Skeletal muscle cell (primary cell): ENCODE measurements at regions not wholly inside any gene's neighbourhood (a gene's known extent, or its start where the extent isn't known, plus 50 kb on each side); places are given as distances from the start of the nearest gene placed in this dataset.
A peak's percentile ranks its signal among the peaks of the same experiment; 100 is the strongest.
"Not testable (repeated sequence)": the region's sequence is repeated elsewhere in the genome, so short reads cannot be mapped to it uniquely, and the experiment has no call there.

Source experiments
- DNase-seq: peaks from one replicate; pipeline ENCODE4 v3.0.0-alpha.2; 2010; ENCODE audit warnings: low read depth
- H3K4me3 ChIP-seq: 2 replicates; pipeline ENCODE4 v1.5.1; 2011; ENCODE audit warnings: low read depth, mild to moderate bottlenecking, control low read depth, low read length, moderate library complexity

DNA sequence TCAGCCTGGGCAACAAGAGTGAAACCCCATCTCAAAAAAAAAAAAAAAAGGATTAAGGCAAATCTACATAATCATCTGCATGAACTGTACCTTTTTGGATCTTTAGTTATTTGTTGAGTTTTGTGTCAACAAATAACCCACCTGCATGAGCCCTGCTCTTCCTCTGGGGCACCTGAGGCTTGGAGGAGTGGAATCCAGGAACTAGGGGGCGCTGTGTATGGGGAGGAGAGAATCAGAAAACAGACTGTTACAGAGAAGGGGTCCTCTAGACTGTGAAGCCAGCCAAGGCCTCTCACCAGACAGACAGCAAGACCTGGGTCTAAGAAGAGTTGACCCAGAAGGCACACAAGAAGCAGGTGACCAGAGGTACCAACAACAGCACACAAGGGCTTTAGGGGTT is 682.8 kb upstream of the NRP1 start:
- no peak for DNase-seq
- H3K4me3 ChIP-seq, result no peak overlapping the region

DNA sequence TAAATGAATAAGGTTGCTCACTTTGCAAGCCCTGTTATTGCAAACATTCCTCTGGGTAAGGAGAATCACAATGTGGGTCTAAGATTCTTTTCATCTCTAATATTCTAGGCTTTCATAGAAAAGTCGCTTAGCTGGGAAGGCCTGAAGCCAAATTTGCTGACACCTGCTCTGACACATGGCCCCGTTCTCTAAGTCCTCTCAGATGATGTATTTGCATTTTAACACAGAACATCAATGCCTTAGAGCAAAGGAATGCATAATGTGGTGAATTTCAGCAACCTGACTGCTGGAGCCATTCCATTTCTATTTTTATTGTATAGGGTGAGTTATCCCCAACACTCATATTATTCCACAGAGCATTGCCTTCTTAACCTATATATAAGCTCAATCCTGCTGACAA is 682.1 kb upstream of the NRP1 start:
- H3K4me3 ChIP-seq, result no peak overlapping the region
- no peak for DNase-seq

DNA sequence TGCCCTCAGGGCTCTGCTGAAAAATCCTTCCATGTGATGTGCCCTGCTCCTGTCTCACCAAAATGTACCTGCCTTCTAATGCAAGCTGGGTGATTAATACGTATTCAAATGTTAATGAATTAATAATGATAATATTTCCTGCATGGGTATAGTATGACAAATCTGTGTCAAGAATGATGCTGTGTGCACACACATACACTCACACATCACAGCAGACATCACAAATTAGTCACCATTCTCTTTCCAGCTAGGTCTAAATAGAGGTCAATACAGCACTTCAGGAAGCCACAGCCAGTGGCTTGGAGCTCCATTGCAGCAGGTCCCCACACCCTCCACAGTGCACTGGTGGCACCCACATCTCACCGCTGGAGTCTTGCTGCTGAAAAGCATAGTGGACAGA is 681.2 kb upstream of the NRP1 start:
- H3K4me3 ChIP-seq, result no peak overlapping the region
- DNase-seq, result no peak

DNA sequence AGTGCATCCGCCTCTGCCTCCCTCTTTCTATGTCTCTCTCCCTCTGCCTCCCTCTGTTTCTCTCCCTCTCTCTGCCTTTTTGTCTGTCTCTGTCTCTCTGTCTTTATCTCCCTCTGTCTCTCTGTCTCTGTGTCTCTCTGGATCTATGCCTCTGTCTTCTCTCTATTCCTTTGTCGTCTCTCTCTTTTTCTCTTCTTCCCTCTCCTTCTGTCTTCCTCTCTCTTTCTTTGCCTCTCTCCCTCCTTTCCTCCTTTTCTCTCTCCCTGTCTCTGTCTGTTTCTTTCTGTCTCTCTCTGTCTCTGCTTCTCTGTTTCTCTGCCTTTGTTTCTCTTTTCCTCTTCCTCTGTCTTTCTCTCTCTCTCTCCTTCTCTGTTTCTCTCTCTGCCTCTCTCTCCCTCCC is 678.8 kb upstream of the NRP1 start:
- DNase-seq, result no peak

DNA sequence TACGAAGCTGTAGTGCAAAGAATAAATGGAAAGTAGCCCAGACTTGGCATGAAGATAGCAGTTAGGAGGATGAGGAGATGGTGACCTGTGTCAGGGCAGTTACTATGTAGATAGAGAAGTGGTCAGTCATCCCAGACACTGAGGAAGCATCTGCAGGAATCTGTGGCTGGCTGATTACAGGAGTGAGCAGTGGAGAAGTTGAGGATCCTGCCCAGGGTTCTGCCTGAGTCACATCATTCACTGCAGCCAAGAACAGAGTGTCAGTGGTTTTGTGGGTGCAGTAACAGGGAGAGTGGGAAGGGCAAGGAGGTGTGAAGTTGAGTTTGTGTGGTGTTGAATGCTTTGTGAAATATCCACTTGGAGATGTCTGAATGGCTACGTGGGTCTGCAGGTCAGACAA is 676.4 kb upstream of the NRP1 start:
- no peak overlapping the region for H3K4me3 ChIP-seq
- peak; percentile 37 for DNase-seq

More for the DNA sequence above, 678.8 kb upstream of the NRP1 start:
- H3K4me3 ChIP-seq, result no peak overlapping the region

DNA sequence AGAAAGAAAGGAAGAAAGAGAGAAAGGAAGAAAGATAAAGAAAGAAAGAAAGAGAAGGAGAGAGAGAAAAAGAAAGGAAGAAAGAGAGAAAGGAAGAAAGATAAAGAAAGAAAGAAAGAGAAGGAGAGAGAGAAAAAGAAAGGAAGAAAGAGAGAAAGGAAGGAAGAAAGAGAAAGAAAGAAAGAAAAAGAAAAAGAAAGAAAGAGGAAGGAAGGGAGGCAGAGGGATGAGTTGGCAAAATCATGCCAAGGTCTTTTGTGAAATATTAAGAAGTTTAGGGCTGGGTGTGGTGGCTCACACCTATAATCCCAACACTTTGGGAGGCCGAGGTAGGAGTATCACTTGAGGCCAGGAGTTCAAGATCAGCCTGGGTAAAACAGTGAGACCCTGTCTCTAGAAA is 675.8 kb upstream of the NRP1 start:
- not testable (repeated sequence) for DNase-seq, H3K4me3 ChIP-seq

DNA sequence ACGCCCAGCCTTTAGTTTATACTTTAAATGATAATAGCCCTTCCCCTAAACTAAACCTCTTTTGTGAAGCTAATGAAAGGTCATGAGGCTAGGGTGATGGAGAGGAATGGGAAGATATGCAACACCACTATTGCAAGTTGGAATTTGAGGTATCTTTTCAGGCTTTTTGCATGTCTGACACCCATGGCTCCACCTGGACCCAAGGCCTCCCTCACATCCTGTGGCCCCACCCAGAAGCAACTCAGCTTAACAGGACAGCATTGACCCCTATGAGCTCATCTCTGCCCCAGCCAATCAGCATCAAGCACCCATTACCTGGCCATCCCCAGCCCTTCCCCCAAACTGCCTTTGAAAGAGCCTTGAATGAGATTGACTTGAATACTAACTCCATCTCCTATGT is 674.2 kb upstream of the NRP1 start:
- DNase-seq, result no peak
- H3K4me3 ChIP-seq, result no peak overlapping the region

DNA sequence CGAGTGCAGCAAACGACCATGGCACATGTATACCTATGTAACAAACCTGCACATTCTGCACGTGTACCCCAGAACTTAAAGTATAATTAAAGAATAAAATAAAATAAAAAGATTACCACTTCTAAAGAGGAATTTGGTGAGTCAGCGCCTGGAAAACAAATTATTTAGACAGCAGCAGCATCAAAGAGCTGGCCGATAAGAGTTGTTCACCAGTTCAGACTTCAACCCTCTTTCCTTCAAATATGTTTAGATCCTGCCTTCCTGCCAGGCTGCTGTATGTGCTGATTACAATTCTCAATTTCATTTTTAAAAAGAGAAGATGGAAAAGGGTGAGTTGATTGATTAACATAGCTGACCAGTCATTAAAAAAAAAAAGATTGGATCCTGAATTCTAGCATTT is 672.0 kb upstream of the NRP1 start:
- no peak for DNase-seq
- H3K4me3 ChIP-seq, result no peak overlapping the region

DNA sequence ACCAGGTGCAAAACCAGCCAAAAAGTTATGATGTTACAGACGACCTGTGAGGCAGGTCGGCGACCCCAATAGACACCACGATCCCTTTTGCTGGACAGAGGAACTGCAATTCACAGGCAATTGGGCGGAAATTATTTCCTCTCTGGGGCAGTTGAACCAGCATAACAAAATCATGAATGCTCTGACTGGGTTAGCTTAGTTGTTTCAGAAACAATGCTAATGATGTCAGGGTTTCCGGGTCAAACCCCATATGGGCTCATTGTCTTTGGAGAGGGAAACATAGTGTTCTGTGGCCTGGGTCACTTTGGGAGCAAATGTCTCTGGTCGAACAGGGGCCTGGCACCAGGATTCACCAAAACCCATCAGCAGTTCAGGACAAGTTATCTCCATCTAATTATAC is 669.1 kb upstream of the NRP1 start:
- DNase-seq, result no peak
- no peak overlapping the region for H3K4me3 ChIP-seq

DNA sequence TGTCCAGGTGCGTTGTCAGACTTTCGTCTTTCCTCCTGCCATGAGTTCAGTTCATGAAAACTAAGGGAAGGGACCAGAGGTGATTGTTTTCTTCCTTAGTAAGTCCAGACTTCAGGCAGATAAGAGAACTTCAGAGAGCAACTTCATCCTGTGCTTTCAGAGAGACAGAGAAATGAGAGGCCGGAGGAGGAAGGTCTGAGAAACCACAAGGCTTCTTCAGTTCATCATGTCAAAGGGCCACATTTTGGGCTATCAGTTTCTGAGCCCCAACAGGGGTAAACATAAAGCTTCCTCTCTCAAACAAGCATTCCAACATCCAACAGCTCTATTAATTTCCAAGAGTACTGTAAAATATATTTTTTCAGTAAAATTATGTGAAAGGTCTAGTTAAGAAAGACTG is 668.4 kb upstream of the NRP1 start:
- H3K4me3 ChIP-seq, result no peak overlapping the region
- no peak for DNase-seq

DNA sequence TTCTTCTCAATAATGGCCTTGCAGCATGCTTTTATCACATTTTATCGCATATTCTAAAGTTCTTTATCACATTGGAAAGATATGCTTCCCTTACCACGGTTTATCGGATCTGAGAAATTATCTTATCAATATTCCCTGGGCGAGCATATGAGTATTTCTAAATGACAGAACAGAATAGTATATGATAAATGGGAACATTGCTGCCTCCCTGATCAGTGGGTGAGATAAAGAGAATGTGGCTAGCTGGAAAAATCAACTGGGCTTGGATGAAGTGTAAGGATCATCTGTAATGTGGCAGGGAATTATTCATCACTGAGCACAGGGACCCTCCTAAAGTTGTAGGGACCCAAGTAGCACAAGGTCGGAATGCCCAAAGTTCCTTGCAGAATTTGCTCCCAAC is 667.4 kb upstream of the NRP1 start:
- no peak for DNase-seq
- no peak overlapping the region for H3K4me3 ChIP-seq

DNA sequence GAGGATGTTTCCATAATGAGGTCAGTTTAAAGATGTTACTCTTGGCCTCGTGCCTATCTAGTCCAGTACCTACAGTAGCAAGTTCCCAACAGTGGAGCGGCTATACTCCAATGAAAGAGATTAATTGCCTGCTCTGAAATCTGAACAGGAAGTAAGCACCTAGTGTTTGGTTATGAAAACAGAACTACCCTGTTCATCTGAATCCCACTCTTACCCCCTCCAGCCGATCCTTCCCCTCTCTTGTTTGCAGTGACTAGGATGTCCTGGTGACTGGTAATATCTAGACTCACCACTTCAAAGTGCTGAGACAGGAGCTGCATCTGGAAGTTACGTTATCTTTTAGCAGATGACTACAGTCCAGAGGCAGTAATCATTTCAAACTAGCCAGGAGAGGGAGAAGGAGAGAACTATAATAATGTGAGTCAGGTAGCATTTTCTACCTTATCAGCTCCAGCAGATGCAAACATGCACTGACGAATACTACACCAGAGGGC is 666.7 kb upstream of the NRP1 start:
- DNase-seq, result no peak
- no peak overlapping the region for H3K4me3 ChIP-seq

DNA sequence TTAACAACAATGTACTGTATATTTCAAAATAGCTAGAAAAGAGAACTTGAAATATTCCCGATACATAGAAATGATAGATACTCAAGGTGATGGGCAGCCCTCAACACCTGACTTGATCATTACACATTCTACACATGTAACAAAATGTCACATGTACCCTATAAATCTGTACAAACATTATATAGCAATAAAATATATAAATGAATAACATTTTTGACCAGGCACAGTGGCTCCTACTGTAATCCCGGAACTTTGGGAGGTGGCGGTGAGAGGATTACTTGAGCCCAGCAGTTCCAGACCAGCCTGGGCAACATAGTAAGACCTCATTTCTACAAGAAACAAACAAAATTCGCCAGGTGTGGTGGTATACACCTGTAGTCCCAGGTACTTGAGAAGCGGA is 659.5 kb upstream of the NRP1 start:
- DNase-seq, result no peak
- H3K4me3 ChIP-seq, result no peak overlapping the region

DNA sequence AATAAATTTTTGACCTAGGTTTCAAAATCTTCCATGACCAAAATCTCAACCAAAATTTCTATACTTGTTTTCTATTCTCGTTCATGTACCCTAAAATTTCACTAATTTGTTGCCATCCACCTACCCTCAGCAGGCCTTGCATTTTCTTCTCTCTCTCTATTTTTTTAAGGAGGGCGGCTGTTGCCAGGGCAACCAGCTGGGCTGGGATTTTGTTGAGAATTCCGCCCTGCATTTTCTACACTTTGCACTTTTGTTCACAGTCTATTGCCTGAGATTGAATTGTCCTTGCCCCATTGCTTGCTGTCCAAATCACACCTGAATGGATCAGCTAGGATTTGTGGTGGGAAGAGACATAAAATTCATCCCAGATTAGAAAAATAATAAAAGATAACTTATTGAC is 657.5 kb upstream of the NRP1 start:
- no peak for DNase-seq
- no peak overlapping the region for H3K4me3 ChIP-seq

DNA sequence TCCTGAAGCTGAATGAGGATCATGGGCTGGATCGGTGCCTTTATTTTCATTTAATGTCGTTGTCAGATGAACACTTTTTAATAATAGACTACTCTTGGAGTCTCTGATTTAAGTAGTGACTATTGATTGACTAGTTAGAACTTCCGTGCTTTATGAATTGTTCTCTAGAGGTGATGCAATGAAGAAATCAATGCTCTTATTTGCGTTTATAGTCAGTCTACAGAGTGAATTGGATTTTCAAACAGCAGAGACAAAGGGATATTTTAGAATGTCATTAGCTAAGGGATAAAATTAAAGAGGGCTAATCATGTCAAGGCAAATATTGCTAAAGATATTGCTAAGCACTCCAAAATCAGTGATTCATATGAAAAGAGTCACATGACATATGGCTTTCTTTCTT is 652.0 kb upstream of the NRP1 start:
- no peak for DNase-seq
- no peak overlapping the region for H3K4me3 ChIP-seq

DNA sequence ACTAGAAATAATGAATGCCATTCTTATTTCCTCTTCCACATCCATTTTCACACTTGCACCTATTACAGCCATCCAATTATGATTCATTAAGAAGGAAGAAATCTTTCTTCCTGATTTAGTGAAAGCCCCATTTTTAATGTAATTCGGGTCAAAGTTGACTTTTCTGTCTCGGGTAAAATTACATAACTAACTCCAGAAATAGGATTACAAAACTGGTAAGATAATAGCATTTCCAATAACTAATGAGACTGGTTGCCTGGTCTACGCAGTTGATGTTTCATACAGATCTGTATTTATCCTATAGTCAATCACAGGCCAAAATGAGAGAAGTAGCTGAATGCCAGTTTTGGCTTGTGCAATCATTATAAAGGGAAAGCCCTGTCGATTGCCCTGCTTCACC is 651.5 kb upstream of the NRP1 start:
- DNase-seq, result no peak
- H3K4me3 ChIP-seq, result no peak overlapping the region

DNA sequence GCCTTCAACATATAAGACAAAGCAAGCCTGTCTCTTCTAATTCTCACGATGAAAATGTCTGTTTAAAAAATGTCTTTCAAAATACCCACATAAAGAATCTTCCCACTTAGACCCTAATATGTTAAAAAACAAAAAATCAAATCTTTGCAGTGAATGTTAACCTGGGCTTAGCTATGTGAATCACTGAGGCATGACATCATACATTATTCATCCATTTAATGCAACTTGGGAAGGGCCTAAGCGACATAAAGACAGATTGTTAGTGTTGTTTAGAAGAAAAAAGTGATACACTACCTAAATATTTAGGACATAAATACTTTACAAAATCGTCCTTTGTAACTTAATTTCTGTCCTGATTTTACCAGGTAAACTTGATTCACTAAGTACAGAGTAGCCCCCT is 648.5 kb upstream of the NRP1 start:
- H3K4me3 ChIP-seq, result no peak overlapping the region
- DNase-seq, result no peak

DNA sequence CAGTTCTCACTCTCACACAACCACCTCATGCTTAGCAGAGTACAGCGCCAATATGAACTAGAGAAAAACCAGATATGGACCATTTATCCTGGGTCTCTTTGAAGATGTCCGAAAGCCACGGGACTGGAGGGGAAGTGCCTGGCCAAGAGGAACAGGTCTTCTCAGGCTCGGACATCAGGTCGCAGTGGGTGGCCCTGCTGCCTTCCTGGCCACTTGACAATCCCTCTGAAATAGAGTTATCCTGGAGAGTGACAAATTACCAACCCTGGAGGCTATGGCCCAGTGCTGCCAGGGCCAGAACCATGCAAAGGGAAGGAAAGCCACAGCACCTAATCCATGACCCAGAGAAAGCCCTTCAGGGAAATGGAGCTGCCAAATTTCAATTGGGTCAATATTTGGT is 646.8 kb upstream of the NRP1 start:
- no peak overlapping the region for H3K4me3 ChIP-seq
- DNase-seq, result no peak

DNA sequence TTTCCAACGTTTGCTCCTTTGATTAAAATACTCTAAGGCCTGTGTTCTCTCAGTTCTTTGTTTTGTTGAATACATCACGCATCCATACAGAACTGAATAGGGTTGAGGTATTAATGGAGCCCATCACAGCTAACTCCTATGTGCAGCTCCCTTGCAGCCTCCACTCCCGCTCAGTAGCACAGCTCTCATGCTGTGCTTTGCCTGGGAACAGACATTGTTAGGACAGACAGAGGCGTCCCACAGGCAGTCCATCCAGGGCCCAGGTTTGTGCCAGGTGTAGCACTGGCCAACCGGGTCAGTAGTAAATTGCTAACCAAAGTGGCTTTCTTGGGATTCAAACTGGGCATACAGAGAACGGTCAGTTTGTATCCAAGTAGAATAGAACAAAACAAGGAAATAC is 644.7 kb upstream of the NRP1 start:
- H3K4me3 ChIP-seq, result no peak overlapping the region
- DNase-seq, result no peak

DNA sequence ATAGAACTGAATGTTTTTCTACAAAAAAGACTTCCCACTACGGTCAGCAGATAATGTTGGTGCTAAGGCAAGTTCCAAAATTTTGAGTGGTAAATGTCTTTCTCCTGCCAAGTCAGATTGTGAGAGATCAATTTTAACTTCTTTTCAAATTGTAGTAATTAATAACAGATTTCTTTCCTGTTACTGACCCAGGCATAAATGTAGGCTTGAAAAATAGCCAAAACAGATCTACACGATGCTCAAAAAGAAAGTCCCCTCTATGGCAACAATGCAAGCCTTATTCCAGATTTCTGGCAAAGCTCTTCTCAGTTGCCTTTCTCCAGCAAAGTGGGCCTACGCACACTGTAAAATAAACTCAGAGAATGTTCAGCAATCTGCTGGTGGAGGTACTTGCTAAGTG is 641.0 kb upstream of the NRP1 start:
- no peak for DNase-seq
- no peak overlapping the region for H3K4me3 ChIP-seq

DNA sequence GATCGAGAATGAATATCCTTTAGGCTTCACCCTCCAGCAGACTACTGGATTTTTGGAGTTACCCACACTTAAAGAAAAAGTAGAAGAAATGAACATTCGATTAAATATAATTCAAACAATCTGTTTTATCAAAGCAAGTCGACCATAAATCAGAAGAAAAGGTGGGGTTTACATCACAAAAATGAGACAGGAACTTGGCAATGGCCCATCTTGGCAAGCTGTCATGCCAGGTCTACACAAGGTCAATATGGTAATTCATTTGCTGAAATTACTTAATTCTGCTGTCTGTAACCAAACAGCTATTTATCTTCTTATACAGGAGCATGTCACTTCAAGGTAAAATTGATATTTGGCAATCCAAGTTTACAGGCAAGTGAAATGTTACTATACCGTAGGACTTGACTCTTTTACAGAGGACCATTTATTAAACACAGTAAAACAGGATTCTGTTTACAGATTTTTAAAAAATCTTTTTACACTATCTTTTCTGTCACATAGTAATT is 640.6 kb upstream of the NRP1 start:
- DNase-seq, result no peak
- no peak overlapping the region for H3K4me3 ChIP-seq

DNA sequence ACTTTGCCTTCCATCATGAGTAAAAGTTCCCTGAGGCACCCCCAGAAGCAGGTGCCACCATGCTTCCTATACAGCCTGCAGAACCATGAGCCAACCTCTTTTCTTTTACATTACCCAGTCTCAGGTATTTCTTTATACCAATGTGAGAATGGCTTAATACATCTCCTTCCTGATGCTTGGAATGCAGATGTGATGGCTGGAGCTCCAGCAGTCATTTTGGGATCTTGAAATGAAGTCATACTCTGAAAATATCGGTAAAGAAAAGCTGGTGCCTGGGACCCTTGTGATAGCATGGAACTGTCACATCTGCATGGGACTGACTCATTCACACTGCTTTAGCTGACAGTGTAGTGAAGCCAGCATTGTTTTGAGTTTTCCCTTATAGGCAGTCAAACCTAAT is 634.5 kb upstream of the NRP1 start:
- DNase-seq, result no peak
- no peak overlapping the region for H3K4me3 ChIP-seq
